GM19372 (cell line): ENCODE measurements at regions not wholly inside any gene's neighbourhood (a gene's known extent, or its start where the extent isn't known, plus 50 kb on each side); places are given as distances from the start of the nearest gene placed in this dataset.
"Not testable (repeated sequence)": the region's sequence is repeated elsewhere in the genome, so short reads cannot be mapped to it uniquely, and the experiment has no call there.

Experiments used
- ATAC-seq: cut with Tn5 transposase; IDR thresholded peaks from one replicate; pipeline ENCODE4 v1.9.1; 2021; ENCODE audit warnings: mild to moderate bottlenecking, low read depth, moderate library complexity; ENCODE audit not compliant: unreplicated experiment

DNA sequence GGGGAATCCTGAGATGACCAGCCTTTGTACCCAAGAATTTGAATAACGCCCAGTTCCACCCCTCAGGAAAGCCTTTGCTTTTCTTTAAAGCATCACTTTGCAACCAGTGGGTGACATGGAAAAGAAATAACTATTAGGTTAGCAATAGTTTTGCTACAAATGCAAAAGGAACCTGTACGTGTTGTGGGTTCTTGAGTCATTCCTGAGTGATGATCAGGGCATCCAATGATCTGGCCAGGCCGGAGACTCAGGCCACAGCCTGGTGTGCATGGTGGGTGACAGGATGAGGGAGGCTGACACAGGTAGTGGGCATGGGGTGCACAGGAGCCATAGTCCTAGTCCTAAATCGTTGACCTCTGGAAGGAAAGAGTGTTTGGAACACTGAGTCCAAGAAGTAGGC, 321.4 kb upstream of the IL12A start:
- ATAC-seq, result no peak

DNA sequence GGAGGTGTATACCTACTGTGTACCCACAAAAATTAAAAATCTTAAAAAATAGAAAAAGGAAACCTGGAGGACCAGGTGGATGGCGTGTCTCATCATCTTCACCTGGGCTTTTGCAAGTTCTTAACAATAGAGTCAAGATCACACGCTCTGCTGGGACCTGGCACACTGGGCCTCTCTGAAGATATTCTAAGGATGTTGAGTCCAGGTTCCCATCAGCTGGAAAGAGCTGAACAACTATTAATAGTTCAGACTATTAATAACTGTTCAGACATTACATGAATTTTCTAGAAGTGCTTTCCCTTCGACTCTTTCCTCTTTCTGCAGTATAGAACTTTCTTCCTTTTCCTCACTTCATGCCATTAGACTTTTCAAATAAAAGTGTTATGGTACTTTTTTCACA, 320.2 kb upstream of the IL12A start:
- ATAC-seq, result no peak

DNA sequence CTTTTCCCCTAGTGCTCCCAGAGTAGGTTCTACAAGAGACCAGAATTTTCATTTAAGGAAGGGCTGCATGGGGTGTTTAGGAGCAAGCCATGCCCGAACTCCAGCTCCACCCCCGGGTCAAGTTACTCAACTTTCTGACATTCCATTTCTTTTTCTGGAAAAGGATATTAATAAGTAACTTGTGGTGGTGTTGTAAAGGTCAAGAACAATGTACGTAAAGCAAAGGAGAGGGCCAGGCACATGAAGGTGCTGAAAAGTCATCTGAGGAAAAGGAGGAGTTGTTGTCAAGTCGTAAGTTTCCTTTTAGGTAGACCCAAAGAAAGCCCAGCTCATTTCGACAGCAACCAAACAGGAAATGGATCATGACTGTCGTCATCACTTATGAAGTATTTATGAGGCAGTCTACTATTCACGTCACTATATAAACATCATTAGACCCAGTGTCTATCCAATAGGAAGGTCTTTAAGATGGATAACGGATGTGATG, 319.6 kb upstream of the IL12A start:
- ATAC-seq, result no peak

DNA sequence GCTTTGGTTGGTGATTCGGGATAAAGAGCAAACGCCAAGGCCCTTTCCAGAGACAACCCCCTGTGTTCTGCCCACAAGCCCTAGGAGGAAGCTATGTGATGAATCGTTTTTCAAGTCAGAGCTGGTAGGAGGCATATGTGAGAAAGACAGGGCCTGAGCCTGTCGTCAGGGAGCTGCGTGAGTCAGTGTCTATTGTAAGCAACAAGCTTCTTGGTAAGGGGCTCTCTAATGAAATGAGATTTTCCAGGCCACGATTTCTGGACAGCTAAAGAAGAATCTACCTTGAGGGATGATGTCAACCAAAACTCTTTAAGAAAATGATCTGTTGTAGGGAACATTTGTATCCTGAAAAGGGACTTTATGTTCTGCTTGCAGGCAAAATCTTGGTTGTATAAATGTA, 318.9 kb upstream of the IL12A start:
- ATAC-seq, result no peak

DNA sequence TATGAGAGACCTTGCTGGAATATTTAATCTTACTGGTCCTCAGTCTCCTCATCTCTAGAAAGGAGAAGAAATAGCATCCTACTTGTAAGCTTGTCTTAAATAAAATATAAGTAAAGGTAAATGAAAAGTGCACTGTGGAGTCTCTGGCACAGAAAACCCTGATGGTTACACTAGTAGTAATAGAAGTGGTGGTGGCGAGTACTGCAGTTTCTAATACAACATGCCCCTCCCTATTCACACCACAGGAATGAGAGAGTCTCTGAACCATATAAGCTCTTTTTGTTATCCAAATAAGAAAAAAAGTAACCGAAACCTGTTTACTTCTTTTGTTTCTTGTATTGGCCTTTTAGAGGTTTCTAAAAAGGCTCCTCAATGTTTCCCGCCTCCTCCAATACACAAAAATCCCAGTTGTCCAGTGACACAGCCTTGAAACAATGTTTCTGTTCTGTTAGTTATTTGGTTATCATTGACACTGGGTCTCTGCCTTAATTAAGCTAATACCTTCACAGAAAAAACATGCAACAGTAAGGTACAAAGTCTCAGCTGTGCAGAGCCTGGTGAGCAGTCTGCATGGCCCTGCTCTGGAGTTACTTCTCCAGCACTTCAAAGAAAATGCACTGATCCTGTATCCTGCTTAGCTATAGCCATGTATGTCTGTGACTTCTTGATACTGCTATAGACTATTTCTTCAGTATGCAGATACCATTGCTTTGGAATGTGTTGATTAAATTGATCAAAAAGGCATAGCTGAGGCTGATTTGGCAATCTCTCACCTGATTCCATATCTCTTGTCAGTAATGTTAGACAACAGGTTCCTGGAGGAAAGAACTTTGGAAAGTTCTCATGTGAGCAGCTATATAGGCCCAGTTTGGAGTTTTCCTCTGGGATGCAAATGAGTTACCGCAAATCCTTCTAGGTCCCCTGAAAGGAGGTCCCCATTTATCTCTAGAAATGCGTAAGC, 315.6 kb upstream of the IL12A start:
- ATAC-seq, result no peak

DNA sequence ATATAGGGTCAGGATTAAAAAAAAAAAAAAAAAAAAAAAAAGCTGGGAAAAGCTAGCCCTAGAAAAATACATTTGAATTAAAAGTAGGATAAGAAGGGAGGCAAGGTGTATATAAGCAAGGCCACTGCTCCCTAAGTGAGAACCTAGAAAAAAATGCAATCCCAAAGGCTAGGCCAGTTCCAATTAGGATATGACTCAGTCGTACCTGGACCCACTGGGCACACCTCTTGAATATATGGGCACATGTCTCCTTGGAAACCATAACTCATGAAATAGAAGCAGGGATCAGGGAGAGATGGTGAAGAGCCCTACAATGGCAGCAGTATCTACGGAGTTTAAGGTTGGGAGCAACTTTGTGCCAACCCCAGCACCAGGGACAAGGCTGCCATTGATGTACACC, 314.1 kb upstream of the IL12A start:
- ATAC-seq, result no peak

DNA sequence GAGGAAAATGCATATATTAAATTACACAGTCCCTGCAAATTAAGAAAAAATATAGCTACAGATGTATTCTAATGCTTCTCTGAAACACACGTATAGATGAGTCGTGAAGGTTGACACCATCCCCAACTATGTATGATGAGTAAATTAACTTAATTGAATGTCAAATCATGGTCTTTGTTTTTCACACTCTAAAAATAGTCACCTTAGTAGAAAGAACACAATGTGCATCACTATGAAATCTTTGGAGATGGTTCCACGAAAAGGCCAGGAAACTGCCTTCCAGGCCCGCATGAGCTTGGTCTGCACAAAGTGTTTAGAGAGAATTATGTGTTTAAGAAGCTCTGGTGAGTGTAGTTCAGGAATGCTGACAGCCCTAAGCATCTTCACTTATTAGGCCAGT, 313.4 kb upstream of the IL12A start:
- no peak for ATAC-seq

DNA sequence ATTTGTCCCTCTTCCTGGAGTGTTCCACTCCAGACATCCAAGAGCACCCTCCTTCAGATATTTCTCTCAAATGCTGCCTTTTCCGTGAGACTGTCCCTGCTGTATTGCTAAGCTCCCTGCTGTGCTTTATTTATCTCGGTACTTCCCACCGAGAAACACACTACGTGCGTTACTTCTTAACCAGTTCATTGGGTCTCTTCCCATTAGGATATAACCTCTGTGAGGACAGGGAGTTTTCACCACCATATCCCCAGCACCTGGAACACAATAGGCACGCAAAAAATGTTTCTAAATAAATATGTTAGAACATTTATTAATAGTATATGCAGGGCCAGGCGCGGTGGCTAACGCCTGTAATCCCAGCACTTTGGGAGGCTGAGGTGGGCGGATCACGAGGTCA, 308.7 kb upstream of the IL12A start:
- no peak for ATAC-seq

DNA sequence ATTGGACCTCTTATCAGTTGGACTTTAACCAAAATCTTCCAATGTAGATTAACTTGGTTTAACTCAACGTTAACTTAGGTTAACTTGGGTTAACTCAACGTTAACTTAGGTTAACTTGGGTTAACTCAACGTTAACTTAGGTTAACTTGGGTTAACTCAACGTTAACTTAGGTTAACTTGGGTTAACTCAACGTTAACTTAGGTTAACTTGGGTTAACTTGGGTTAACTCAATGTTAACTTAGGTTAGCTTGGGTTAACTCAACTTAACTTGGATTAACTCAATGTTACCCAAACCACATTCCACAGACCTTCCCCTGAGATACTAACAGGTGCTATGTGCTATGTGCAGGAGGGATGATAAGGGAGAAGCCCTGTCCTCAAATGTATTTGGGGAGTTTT, 306.9 kb upstream of the IL12A start:
- ATAC-seq, result not testable (repeated sequence)

DNA sequence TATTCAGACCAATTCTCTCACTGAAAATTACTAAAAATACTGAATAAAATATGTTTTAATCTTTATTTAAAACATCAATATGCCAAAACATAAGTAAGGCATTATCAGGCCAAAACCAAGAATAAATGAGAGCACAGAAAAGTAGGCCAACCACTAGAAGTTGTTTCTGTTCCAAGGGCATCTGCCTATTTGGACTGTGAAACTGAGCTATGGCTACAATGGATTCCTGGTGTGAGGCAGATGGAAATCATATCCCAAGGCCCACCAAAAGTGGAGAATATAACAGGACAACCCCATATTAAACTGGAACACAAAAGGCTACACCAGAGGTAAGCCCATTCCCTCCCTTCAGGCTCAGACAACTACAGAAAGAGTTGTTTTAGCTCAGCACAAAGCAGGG, 302.8 kb upstream of the IL12A start:
- no peak for ATAC-seq

DNA sequence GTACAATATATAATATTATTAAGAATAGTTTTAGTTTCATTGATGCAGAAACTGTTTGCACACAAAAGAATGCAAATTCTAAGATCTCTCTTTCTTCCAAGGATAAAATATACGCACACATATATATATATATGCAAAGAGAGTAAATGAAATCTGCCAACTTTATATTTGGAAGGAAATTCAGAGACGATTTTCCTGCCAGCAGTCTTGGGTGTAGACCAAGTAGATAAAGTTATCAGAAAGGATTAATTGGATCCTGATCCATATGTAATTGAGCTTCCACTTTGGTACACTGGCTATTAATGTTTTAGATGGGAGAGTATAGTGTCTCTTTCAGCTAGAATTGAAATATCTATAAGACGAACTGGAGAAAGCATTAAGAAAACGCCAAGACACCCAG, 295.4 kb upstream of the IL12A start:
- no peak for ATAC-seq

DNA sequence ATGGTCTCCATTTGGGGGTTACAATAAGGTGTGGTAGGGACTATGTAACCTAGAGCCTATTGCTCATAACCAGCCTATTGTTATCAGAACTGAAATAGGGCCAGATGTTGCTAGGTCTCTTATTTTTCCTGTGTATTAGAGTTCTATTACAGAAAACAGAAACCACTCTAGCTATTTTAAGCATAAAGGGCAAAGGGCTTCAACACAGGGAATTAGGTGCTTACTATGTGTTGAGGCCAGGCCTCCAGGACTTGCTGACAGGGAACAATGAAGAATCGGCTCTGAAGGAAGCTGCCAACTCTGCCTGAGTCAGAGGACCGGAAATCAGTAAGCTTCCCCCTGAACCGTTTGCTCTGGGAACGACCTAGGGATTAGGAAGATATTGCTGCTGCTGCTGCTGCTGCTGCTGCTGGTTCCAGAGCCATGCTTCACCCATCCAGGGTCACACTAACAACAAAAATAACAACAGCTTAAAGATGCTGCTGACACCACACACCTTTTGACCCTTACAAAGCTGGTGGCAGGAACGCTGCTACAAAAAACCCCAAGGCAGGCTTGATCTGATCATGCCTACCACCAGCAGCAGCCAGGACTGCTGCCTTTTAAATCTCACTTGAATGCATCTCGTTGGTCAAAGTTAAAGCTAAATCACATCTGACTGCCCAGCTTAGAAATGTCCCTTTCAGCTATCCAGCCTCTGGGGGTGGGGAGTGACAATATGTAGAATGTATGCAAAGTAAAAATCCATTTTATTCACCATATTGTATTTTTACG, 276.9 kb upstream of the IL12A start:
- ATAC-seq, result no peak

DNA sequence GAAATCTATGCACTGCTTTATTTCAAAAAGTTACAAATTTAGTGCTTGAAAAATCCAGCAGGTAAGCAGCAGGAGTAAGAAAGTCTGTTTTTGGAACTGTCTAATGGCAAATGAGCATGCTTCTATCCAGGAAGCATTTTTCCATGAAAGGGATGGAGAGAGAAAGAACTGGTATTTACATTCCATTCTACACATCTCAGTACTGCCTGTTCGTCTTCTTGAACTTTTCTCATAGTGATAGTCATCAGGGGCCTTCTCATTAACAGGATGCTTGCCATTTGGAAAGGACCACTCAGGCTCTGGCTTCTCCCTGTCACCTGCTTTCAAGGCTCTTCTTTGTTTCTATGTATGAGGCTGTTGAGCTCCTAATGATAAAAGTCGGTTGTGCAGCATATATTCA, 267.3 kb upstream of the IL12A start:
- no peak for ATAC-seq

DNA sequence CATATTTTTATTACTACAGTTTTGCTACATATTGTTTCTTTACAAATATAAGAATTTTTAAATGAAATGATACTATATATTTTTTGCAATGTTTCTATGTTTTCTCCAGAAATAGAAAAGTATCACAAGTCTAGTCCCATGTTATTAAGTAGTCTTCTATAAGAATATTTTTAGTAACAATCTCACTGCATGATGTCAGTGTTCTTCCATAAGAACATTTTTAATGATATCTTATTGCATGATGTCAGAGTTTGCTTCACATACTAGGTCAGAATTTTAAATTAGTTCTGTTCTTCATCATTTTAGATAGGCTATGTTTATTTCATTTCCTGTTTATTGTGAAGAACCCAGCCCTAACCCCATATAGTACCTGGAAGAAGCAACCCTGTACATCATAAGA, 265.3 kb upstream of the IL12A start:
- ATAC-seq, result no peak

DNA sequence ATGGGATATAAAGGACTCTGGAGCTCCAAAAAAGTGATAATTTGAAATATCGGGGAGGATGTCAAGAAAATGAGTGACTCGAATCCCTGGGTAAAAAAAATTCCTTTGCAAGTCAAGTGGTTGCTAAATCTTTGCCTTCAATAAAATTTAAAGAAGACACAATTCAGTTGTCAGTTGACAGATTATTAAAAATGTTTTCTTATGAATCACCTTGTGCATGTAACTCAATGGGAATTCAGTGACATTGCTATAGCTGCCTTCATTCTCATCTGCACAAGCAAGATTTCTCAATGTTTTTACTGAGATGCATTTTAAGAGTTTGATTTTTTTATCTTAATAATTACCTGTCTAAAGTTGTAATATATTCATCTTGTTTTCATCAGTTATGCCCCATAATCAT, 264.0 kb upstream of the IL12A start:
- ATAC-seq, result no peak

DNA sequence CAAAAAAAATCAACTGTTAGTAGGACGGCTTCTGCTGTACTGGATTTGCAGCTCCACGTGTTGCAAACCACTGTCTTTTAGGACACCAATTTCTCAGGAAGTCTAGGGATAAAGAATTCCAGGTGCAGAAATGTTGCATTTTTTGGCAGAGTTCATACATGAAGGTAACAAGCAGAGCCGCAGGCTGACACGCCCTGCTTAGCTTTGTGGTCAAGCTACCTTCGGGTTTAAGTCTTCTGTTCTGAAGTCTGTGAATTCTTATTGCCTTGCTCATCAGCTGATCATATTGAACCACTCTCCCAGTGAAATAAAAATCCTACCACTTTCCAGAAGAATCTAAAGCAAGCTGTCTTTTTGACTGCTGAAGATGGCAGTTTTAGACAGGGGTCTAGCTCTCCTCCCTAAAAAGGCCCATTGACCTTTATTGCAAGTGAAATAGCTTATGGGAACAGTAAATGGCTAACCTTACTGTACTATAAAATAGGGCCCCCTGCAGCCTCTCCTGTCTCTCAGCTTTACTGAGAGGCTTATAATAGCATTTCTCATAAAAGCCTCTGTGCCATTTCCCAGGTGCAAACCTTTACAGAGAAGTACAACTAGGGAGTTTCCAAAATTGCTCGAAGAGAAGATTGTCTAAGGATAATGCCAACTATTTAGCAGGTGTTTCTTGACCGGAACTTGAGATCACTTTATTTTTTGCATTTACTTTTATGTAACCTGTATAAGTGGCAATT, 262.2 kb upstream of the IL12A start:
- ATAC-seq, result no peak

DNA sequence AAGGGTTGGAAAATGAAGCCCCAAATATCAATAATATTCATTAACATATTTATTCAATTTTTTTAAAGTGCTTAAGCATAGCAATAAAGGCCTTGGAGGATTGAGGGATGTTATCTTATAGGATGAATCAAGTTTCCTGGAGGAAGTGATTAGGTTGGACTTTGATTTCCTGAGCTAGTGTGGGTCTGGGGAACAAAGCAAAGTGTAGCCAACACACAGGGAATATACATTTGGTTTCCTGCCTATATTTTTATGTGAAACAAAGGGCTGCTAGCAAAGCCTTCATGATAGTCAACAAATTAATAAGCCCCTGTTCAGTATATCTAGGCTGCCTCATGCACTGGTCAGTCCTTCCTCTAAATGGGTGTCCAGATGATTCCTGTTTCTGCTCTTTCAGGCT, 261.1 kb upstream of the IL12A start:
- no peak for ATAC-seq

DNA sequence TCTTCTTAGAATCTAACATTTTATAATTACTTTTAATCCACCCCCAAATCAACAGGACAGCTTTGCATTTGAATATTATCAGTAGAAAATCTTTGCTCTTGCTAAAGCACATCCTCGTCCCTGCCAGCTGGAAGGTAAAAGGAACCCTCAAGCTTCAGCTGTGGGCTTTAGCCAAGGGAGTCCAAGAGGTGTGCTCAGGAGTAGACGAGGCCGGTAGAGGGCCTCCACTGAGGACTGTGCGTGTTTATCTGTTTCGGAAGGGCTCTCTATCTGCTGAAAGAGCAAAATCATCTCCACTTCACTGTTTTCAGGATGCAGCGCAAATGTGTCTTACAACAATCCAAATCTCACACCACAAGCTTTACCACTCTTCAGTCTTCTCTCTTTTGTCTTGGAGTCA, 257.4 kb upstream of the IL12A start:
- no peak for ATAC-seq

DNA sequence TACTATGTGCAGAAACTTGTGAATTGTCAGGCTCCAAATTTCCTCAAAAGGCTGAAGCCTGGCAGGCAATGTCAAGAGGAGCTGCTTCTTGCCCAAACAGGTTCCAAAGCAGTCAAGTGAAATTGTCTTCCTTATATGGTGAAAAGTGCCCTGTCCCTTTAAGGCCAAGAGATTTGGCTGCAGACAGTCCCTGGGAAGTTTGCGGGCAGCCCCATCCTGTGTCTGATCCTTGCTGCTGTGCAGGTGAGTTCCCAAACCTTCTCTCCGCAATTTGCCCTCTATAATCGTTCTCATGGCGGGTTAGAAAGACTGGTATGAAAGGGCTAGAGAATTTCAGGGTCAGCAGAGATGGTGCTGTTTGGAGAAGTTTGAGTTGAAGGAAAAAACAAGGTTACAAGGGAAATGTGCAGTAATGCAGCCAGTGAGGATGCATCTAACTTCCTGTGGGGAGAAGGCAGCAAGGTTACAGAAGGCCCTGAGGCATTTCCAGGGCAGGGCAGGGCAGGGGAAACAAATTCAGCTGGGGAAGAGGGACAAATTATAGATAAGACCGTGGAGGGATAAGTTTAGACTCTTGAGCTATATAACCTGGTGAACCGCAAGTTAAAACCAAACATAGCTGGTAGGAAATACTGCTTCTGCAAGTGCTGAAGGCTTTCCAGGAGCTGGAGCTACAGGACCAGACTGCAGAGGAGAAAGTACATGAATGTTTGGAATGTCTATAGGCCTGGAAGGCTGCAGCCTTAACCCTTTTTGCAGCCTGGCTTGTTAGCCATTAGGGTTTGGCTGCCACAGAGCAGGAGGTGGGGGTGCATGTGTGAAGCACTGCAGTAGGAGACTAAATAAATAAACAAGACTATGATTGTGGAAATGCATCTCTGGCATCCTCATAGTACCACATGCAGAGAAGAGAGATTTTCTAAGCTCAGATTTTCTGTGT, 256.2 kb upstream of the IL12A start:
- ATAC-seq, result no peak
